Panc1 (cell line): ENCODE measurements at regions not wholly inside any gene's neighbourhood (a gene's known extent, or its start where the extent isn't known, plus 50 kb on each side); places are given as distances from the start of the nearest gene placed in this dataset.

Source experiments
- ATAC-seq: fragments of 200-7000 bp; cut with Tn5 transposase; 2 replicates; pipeline ENCODE4 v1.9.1; 2020; ENCODE audit warnings: mild to moderate bottlenecking, moderate library complexity
- BruUV-seq: library from RNA; stranded (reverse); fragments of 400-500 nt; replicated peaks from 2 replicates; lab custom pipeline; 2021; lab: Mats Ljungman, UMichigan
- CTCF ChIA-PET: fragments of 300-600 bp; sonication (Branson Sonifier 250); formaldehyde crosslinking; loops from one replicate; lab custom pipeline; 2022; ENCODE audit warnings: antibody characterized with exemption; lab: Charles Lee
- POLR2A ChIA-PET: fragments of 300-600 bp; sonication (Branson Sonifier 250); formaldehyde crosslinking; loops from one replicate; lab custom pipeline; 2022; ENCODE audit warnings: antibody characterized with exemption; lab: Charles Lee
- DNase-seq: peaks from one replicate; pipeline ENCODE4 v3.0.0-alpha.2; 2010; ENCODE audit warnings: low read depth, low spot score
- H3K27ac ChIP-seq: 2 replicates; pipeline ENCODE4 v1.5.1; 2011; ENCODE audit warnings: mild to moderate bottlenecking, low read length, inconsistent platforms
- H3K27me3 ChIP-seq: fragments of 200-500 bp; sonication (Bioruptor generic); 2 replicates; pipeline ENCODE4 v1.6.0; 2014; ENCODE audit warnings: low read length, inconsistent platforms; ENCODE audit not compliant: control insufficient read depth, insufficient read depth
- H3K36me3 ChIP-seq: fragments of 200-500 bp; sonication (Bioruptor generic); 2 replicates; pipeline ENCODE4 v1.5.1; 2014; ENCODE audit warnings: inconsistent platforms, mild to moderate bottlenecking, low read length, moderate library complexity; ENCODE audit not compliant: control insufficient read depth, insufficient read depth
- H3K4me1 ChIP-seq: 2 replicates; pipeline ENCODE4 v1.5.1; 2011; ENCODE audit warnings: inconsistent platforms, mild to moderate bottlenecking, low read length, moderate library complexity; ENCODE audit not compliant: control insufficient read depth, insufficient read depth
- H3K4me3 ChIP-seq, 2 experiments: 2 replicates each; pipeline ENCODE4 v1.5.1; 2011 to 2012; ENCODE audit warnings: low read depth in 2 of 2, low read length in 2 of 2, mild to moderate bottlenecking in 2 of 2, inconsistent platforms in 1 of 2, moderate library complexity in 1 of 2
- H3K9me3 ChIP-seq: fragments of 200-500 bp; sonication (Bioruptor generic); 2 replicates; pipeline ENCODE4 v1.5.1; 2014; ENCODE audit warnings: low read depth, mild to moderate bottlenecking, inconsistent platforms, low read length, moderate library complexity; ENCODE audit not compliant: control insufficient read depth, insufficient read depth
- CTCF ChIP-seq: fragments of 450-650 bp; IDR thresholded peaks from 2 replicates; pipeline ENCODE4 v1.5.1; 2017; ENCODE audit warnings: mild to moderate bottlenecking
- POLR2AphosphoS5 ChIP-seq: IDR thresholded peaks from 2 replicates; pipeline ENCODE4 v1.6.1; 2012; ENCODE audit warnings: mild to moderate bottlenecking, low read depth, low read length, moderate library complexity
- REST ChIP-seq, 2 experiments: IDR thresholded peaks; 2 replicates each; pipeline ENCODE4 v1.6.1; 2011 to 2012; ENCODE audit warnings: low read depth in 2 of 2, control low read depth in 1 of 2, low read length in 1 of 2, mild to moderate bottlenecking in 1 of 2, moderate library complexity in 1 of 2; ENCODE audit not compliant: insufficient read depth in 1 of 2
- SIN3A ChIP-seq: IDR thresholded peaks from 2 replicates; pipeline ENCODE4 v1.6.1; 2012; ENCODE audit warnings: low read depth, mild to moderate bottlenecking, low read length, moderate library complexity, borderline replicate concordance; ENCODE audit not compliant: insufficient read depth
- TCF7L2 ChIP-seq: IDR thresholded peaks from 2 replicates; pipeline ENCODE4 v1.6.1; 2011; ENCODE audit warnings: mild to moderate bottlenecking, low read depth, low read length, inconsistent platforms
- in situ Hi-C: cut with HindIII; loops from 2 replicates; pipeline ENCODE4 v1.10.0; 2016; ENCODE audit warnings: low sequenced_read_pairs, low pct_unique_long_range_greater_than_20kb
- intact Hi-C: fragments of 100-400 bp; cut with micrococcal nuclease; formaldehyde crosslinking; loops from one replicate; pipeline ENCODE4 v1.10.0; 2022; ENCODE audit not compliant: unreplicated experiment

- H3K9me3 ChIP-seq: no peaks in the 10 kb centered on the region
- BruUV-seq: no TSS peak
- no peaks in the 10 kb centered on the region for H3K4me1 ChIP-seq
- H3K27ac ChIP-seq: no peak overlapping the region
- ChIA-PET POLR2A (no interaction called here), CTCF (no interaction called here)
- H3K4me3 ChIP-seq: no peak overlapping the region
- no peaks in the 10 kb centered on the region for H3K36me3 ChIP-seq
- no peak for ATAC-seq
- DNase-seq: no peak
- TF ChIP-seq SIN3A (no peak), REST (IDR thresholded peaks at IDR 0.05; ENCODE audit: insufficient read depth in 1 of 2, low read depth in 2 of 2, low read length in 1 of 2) (no peak), CTCF (no peak), POLR2AphosphoS5 (no peak), TCF7L2 (no peak)
- intact Hi-C loops (no loop called here), in situ Hi-C loops (no loop called here)
- H3K27me3 ChIP-seq: no peaks in the 10 kb centered on the region
Observed at GRCh38 chr2:220959391-220959802, 612.7 kb downstream of the EPHA4 start.

GRCh38 chr2:220961143-220961860, 610.8 kb downstream of the EPHA4 start:
- in situ Hi-C loops (no loop called here), intact Hi-C loops (no loop called here)
- no peak overlapping the region for H3K27ac ChIP-seq
- POLR2A ChIA-PET: no interaction called here
- CTCF ChIA-PET: interaction anchor here (0.5 kb wide), 1 partner anchor 164 kb away, joined by 3 read pairs; no protein-coding TSS in a partner anchor
- DNase-seq (no peak), ATAC-seq (no peak)
- H3K4me3 ChIP-seq: no peak overlapping the region
- H3K27me3 ChIP-seq: no peaks in the 10 kb centered on the region
- no peaks in the 10 kb centered on the region for H3K36me3 ChIP-seq
- BruUV-seq: no TSS peak
- TF ChIP-seq POLR2AphosphoS5 (no peak), TCF7L2 (no peak), CTCF (no peak), REST (IDR thresholded peaks at IDR 0.05; ENCODE audit: insufficient read depth in 1 of 2, low read depth in 2 of 2, low read length in 1 of 2) (no peak), SIN3A (no peak)
- no peaks in the 10 kb centered on the region for H3K9me3 ChIP-seq
- no peaks in the 10 kb centered on the region for H3K4me1 ChIP-seq
